ENCODE measurements at regions not wholly inside any gene's neighbourhood (a gene's known extent, or its start where the extent isn't known, plus 50 kb on each side); places are given as distances from the start of the nearest gene placed in this dataset.
"Not testable (repeated sequence)": the region's sequence is repeated elsewhere in the genome, so short reads cannot be mapped to it uniquely, and the experiment has no call there.

- no peak for DNase-seq
Observed at GRCh38 chr16:46519063-46519462, 102.1 kb downstream of the SHCBP1 start.

- DNase-seq: no peak
Observed at GRCh38 chr16:46496701-46497100, 124.5 kb downstream of the SHCBP1 start.

- DNase-seq: no peak
Observed at GRCh38 chr16:46482895-46483294, 138.3 kb downstream of the SHCBP1 start.

GRCh38 chr16:46466239-46466638, 154.9 kb downstream of the SHCBP1 start:
- no peak for DNase-seq

- DNase-seq: not testable (repeated sequence)
Observed at GRCh38 chr16:46454801-46455200, 166.4 kb downstream of the SHCBP1 start.

- DNase-seq: no peak
Observed at GRCh38 chr16:46428108-46429061, 192.8 kb downstream of the SHCBP1 start.

- no peak for DNase-seq
Observed at GRCh38 chr16:46427340-46428107, 193.7 kb downstream of the SHCBP1 start.

GRCh38 chr16:46426336-46426735, 194.8 kb downstream of the SHCBP1 start:
- DNase-seq: no peak

GRCh38 chr16:46404028-46404427, 217.2 kb downstream of the SHCBP1 start:
- no peak for DNase-seq

- DNase-seq: not testable (repeated sequence)
Observed at GRCh38 chr16:46398559-46398958, 222.6 kb downstream of the SHCBP1 start.

- DNase-seq: not testable (repeated sequence)
Observed at GRCh38 chr16:46396883-46397270, 224.3 kb downstream of the SHCBP1 start.

GRCh38 chr16:46396131-46396882, 224.9 kb downstream of the SHCBP1 start:
- not testable (repeated sequence) for DNase-seq

GRCh38 chr16:46395391-46395921, 225.7 kb downstream of the SHCBP1 start:
- not testable (repeated sequence) for DNase-seq

GRCh38 chr16:46394963-46395362, 226.2 kb downstream of the SHCBP1 start:
- not testable (repeated sequence) for DNase-seq

- DNase-seq: not testable (repeated sequence)
Observed at GRCh38 chr16:46394149-46394548, 227.0 kb downstream of the SHCBP1 start.

- DNase-seq: peak; percentile 31
Observed at GRCh38 chr16:46392930-46393722, 228.1 kb downstream of the SHCBP1 start.

- DNase-seq: not testable (repeated sequence)
Observed at GRCh38 chr16:46390660-46391462, 230.3 kb downstream of the SHCBP1 start.

- DNase-seq: peak; percentile 76
Observed at GRCh38 chr16:46389561-46390041, 231.6 kb downstream of the SHCBP1 start.

GRCh38 chr16:46388939-46389491, 232.2 kb downstream of the SHCBP1 start:
- DNase-seq: not testable (repeated sequence)

- DNase-seq: not testable (repeated sequence)
Observed at GRCh38 chr16:46388354-46388753, 232.8 kb downstream of the SHCBP1 start.
